A673 (cell line): ENCODE measurements at regions not wholly inside any gene's neighbourhood (a gene's known extent, or its start where the extent isn't known, plus 50 kb on each side); places are given as distances from the start of the nearest gene placed in this dataset.

Experiments used
- BruUV-seq: library from RNA; stranded (reverse); fragments of 400-500 nt; replicated peaks from 2 replicates; lab custom pipeline; 2021; lab: Mats Ljungman, UMichigan
- CTCF ChIA-PET: fragments of 300-600 bp; sonication (Branson Sonifier 250); formaldehyde crosslinking; loops from one replicate; lab custom pipeline; 2022; ENCODE audit warnings: antibody characterized with exemption; lab: Charles Lee
- POLR2A ChIA-PET: fragments of 300-600 bp; sonication (Branson Sonifier 250); formaldehyde crosslinking; loops from one replicate; lab custom pipeline; 2022; ENCODE audit warnings: antibody characterized with exemption; ENCODE audit not compliant: low non-redundant PET; lab: Charles Lee
- DNase-seq: peaks from one replicate; pipeline ENCODE4 v3.0.0-alpha.2; 2015; ENCODE audit warnings: low spot score
- H3K27ac ChIP-seq: fragments of 200-600 bp; sonication (generic); 2 replicates; pipeline ENCODE4 v1.5.1; 2016; ENCODE audit warnings: mixed run types, low read depth, mild to moderate bottlenecking, mixed read lengths, antibody characterized with exemption, low read length; ENCODE audit not compliant: poor library complexity, severe bottlenecking
- H3K27me3 ChIP-seq: fragments of 200-600 bp; sonication (generic); replicated peaks from 2 replicates; pipeline ENCODE4 v1.6.1; 2017; ENCODE audit warnings: mixed run types, low read depth, mild to moderate bottlenecking, mixed read lengths, antibody characterized with exemption, low read length; ENCODE audit not compliant: insufficient read depth, poor library complexity
- H3K36me3 ChIP-seq: fragments of 200-600 bp; sonication (generic); 2 replicates; pipeline ENCODE4 v1.6.1; 2016; ENCODE audit warnings: mixed run types, mild to moderate bottlenecking, mixed read lengths, antibody characterized with exemption, low read length; ENCODE audit not compliant: insufficient read depth, poor library complexity, severe bottlenecking
- H3K4me1 ChIP-seq: fragments of 200-600 bp; sonication (generic); 2 replicates; pipeline ENCODE4 v1.6.1; 2017; ENCODE audit warnings: mixed run types, mild to moderate bottlenecking, mixed read lengths, antibody characterized with exemption, low read length; ENCODE audit not compliant: insufficient read depth, poor library complexity, severe bottlenecking
- H3K4me3 ChIP-seq: fragments of 200-600 bp; sonication (generic); 2 replicates; pipeline ENCODE4 v1.5.1; 2016; ENCODE audit warnings: low read depth, mixed run types, mild to moderate bottlenecking, mixed read lengths, low read length; ENCODE audit not compliant: poor library complexity, severe bottlenecking
- H3K9me3 ChIP-seq: fragments of 200-600 bp; sonication (generic); 2 replicates; pipeline ENCODE4 v1.6.1; 2016; ENCODE audit warnings: mixed run types, low read depth, mild to moderate bottlenecking, mixed read lengths, antibody characterized with exemption, low read length; ENCODE audit not compliant: poor library complexity, severe bottlenecking
- EZH2 ChIP-seq: fragments of 200-600 bp; sonication (generic); IDR thresholded peaks from 2 replicates; pipeline ENCODE4 v1.6.1; 2017; ENCODE audit warnings: borderline replicate concordance, low read depth, mild to moderate bottlenecking, mixed read lengths, antibody characterized with exemption, low read length; ENCODE audit not compliant: poor library complexity, severe bottlenecking
- intact Hi-C: fragments of 100-400 bp; cut with micrococcal nuclease; formaldehyde crosslinking; loops from one replicate; pipeline ENCODE4 v1.10.0; 2022; ENCODE audit not compliant: unreplicated experiment
- TF ChIP-seq, protein P1 (sequence below): fragments of 300-800, 200-600 bp; sonication (generic); conservative IDR thresholded peaks from 2 replicates; pipeline ENCODE4 v1.5.1; 2017; ENCODE audit warnings: low read depth, mild to moderate bottlenecking, antibody characterized with exemption, low read length, moderate library complexity, mixed read lengths

DNA sequence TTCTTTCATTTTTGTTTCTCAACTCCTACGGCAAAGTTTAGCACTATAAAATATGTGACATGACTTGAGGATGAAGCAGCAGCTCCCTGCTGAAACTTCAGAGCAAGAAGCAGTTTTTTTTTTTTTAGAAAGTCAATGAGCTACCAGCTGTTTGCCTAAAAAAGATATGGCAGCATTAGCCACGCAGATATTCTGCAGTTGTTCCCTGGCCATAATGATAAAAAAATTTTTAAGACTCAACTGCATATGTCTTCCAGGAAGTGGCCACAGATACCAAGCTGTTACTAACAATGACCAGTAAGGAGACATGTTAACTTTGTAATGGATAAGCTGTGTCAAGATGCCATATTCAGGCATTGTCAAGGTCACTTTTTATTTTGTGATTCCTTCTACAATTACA is 319.6 kb upstream of the CDH11 start:
- no peaks in the 10 kb centered on the region for H3K9me3 ChIP-seq
- POLR2A ChIA-PET = interaction anchor here (0.6 kb wide), 1 partner anchor 857 kb away, joined by 4 read pairs; no protein-coding TSS in a partner anchor
- no peak for DNase-seq
- CTCF ChIA-PET = no interaction called here
- no peak for TF ChIP-seq EZH2
- TF ChIP-seq, protein P1, sequence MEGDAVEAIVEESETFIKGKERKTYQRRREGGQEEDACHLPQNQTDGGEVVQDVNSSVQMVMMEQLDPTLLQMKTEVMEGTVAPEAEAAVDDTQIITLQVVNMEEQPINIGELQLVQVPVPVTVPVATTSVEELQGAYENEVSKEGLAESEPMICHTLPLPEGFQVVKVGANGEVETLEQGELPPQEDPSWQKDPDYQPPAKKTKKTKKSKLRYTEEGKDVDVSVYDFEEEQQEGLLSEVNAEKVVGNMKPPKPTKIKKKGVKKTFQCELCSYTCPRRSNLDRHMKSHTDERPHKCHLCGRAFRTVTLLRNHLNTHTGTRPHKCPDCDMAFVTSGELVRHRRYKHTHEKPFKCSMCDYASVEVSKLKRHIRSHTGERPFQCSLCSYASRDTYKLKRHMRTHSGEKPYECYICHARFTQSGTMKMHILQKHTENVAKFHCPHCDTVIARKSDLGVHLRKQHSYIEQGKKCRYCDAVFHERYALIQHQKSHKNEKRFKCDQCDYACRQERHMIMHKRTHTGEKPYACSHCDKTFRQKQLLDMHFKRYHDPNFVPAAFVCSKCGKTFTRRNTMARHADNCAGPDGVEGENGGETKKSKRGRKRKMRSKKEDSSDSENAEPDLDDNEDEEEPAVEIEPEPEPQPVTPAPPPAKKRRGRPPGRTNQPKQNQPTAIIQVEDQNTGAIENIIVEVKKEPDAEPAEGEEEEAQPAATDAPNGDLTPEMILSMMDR = no peak
- no peaks in the 10 kb centered on the region for H3K36me3 ChIP-seq
- H3K4me3 ChIP-seq = no peak overlapping the region
- no TSS peak for BruUV-seq
- H3K27me3 ChIP-seq = no peaks in the 10 kb centered on the region
- no peak overlapping the region for H3K27ac ChIP-seq
- intact Hi-C loops = no loop called here
- H3K4me1 ChIP-seq = no peaks in the 10 kb centered on the region

- BruUV-seq = no TSS peak
- no peak for DNase-seq
- CTCF ChIA-PET = interaction anchor here (0.6 kb wide), 1 partner anchor 592 kb away, joined by 6 read pairs; no protein-coding TSS in a partner anchor
- Histone ChIP-seq H3K9me3 (no peaks in the 10 kb centered on the region), H3K4me3 (no peak overlapping the region), H3K4me1 (no peaks in the 10 kb centered on the region), H3K27me3 (no peaks in the 10 kb centered on the region), H3K27ac (no peak overlapping the region), H3K36me3 (no peaks in the 10 kb centered on the region)
- intact Hi-C loops = no loop called here
- TF ChIP-seq, protein P1 = no peak
- TF ChIP-seq EZH2 = no peak
- POLR2A ChIA-PET = no interaction called here
These were observed 307.8 kb upstream of the CDH11 start for GRCh38 chr16:65429504-65430181.

GRCh38 chr16:65426484-65426883 is 304.6 kb upstream of the CDH11 start:
- no peak for DNase-seq
- CTCF ChIA-PET = no interaction called here

More at GRCh38 chr16:65426484-65426883, 304.6 kb upstream of the CDH11 start:
- H3K4me3 ChIP-seq = no peak overlapping the region
- no peak for TF ChIP-seq EZH2
- TF ChIP-seq, protein P1 = no peak
- no peaks in the 10 kb centered on the region for H3K27me3 ChIP-seq
- intact Hi-C loops = no loop called here
- H3K4me1 ChIP-seq = no peaks in the 10 kb centered on the region
- H3K9me3 ChIP-seq = no peaks in the 10 kb centered on the region
- no TSS peak for BruUV-seq
- no peaks in the 10 kb centered on the region for H3K36me3 ChIP-seq
- no peak overlapping the region for H3K27ac ChIP-seq
- POLR2A ChIA-PET = no interaction called here
